GM12872 (cell line): ENCODE measurements at regions not wholly inside any gene's neighbourhood (a gene's known extent, or its start where the extent isn't known, plus 50 kb on each side); places are given as distances from the start of the nearest gene placed in this dataset.

ENCODE experiments used
- TF ChIP-seq, protein P1 (sequence below): IDR thresholded peaks from 3 replicates; pipeline ENCODE4 v1.5.1; 2011; ENCODE audit warnings: low read depth, mild to moderate bottlenecking, low read length, moderate library complexity; ENCODE audit not compliant: insufficient read depth

DNA sequence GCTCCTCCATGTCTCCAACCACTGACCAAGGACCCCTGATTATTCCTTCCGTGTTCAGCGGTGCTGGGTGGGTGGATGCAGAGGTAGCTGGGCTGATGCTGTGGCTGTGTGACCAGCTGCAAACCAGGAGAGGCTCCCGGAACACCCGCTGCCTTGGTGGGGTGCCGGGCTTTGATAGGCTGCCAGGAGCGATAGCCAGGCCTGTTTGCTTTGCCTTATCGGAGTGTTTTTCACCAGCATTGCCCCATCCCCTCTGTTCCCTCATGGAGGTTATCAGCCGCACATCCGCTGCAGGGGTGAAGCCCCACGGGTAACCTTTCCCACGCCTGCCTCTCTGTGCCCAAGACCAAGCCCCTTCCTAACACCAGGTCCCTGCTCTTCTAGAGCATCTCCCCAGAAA, 354.3 kb downstream of the C16orf95 start:
- TF ChIP-seq, protein P1, sequence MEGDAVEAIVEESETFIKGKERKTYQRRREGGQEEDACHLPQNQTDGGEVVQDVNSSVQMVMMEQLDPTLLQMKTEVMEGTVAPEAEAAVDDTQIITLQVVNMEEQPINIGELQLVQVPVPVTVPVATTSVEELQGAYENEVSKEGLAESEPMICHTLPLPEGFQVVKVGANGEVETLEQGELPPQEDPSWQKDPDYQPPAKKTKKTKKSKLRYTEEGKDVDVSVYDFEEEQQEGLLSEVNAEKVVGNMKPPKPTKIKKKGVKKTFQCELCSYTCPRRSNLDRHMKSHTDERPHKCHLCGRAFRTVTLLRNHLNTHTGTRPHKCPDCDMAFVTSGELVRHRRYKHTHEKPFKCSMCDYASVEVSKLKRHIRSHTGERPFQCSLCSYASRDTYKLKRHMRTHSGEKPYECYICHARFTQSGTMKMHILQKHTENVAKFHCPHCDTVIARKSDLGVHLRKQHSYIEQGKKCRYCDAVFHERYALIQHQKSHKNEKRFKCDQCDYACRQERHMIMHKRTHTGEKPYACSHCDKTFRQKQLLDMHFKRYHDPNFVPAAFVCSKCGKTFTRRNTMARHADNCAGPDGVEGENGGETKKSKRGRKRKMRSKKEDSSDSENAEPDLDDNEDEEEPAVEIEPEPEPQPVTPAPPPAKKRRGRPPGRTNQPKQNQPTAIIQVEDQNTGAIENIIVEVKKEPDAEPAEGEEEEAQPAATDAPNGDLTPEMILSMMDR: no peak

DNA sequence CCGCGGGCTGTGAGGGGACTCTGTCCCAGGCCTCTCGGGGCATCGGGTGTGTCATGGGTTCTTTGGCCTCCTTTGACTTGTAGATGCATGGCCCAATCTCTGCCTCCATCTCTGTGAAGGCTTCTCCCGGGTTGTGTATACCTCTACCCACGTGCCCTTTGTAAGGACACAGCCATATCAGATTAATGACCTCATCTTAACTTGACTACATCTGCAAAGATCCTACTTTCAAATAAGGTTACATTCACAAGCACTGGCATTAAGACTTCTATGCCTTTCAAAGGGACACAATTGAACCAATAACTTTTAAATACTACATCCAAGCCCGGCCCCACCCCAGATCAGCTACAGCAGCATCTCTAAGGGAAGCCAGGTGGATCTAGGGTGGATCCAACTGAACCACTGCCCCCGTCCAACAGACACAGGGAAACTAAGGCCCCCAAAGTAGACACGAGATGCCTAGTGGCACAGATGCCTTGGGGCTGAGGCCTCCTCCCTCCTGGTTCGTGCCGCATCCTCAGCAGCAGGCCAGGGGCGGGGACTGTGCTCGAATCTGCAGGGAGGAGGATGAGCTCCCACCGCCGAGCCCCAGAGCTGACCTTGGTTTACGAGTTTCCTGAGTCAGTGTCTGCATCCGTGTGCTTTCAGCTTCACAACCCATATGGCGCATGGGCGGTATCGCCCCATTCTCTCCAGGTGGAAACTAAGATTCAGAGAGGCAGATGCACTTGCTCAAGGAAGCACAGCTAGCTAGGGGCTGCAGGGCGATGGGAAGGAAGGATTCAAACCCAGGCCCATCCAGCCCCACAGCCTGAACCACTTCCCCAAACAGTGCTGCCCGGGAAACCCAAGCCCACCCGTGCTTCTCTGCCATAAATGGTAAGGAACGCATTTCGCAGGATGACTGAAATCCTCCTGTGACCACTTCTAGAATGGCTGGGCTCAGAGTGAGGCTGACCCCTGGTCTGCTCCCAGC, 353.3 kb downstream of the C16orf95 start:
- TF ChIP-seq, protein P1: no peak

DNA sequence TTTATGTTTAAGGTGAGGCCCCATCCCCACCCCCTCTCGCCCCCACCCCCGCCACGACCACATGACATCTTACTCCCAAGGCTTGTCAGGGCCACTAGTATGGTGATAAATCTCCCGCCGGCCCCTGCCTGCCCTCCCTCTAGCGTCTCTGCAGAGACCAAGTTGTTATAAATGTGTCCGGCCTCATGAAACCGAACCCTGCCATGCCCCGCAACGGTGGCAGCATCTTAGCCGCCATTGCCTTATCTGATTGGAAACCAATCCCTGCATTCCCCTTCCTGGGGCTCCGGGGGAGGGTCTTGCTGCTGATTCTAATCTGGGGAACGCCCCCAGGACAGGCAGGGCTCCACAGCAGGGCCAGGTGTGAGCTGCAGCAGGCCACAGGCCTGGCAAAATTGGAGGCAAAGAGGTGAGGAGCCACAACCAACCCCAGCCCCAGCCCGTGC, 352.4 kb downstream of the C16orf95 start:
- TF ChIP-seq, protein P1: no peak

DNA sequence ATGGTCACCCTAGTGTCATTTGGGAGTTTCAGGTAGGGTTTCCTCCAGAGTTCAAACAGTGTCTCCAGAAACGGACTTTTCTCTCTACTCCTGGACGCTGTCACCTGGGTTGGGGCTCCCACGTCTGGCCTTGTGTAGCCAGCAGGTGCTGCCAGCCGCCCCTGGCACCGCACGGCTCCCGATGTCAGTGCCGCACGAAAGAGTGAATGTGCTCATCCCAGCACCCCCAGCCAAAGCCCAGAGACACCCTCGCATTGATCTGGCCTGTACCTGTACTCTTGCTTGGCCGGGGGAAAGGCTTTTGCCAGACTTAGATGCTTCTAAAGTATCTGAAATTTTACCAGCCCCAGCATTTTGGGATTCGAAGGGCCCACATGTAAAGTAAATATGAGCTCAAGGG, 351.9 kb downstream of the C16orf95 start:
- TF ChIP-seq, protein P1: no peak

DNA sequence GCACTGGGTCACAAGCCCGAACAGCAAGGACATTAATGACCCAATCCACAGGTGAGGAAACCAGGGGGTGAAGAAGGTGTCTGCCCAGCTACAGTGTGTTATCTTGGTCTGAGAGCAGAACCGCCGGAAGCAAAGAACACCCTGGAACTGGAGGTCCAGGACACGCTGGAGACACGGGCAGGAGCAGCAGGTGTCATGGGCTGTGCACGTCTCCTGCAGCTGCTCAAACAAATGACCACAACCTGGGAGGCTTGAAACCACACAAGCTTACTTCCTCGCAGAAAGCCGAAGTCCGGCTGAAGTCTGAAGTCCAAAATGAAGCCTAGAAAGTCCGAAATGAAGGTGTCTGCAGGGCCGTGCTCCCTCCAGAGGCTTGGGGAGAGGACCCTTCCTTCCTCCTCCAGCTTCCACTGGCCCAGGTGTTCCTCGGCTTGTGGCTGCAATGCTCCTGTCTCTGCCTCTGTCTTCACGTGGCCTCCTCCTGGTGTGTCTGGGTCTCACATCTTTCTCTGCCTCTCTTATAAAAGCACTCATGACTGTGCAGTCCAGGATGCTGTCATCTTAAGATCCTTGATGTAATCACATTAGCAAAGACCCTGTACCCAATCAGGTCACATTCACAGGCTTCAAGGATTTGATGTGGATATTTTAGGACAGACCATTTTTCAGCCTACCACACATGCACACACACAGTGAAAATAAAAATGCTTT, 351.2 kb downstream of the C16orf95 start:
- TF ChIP-seq, protein P1: no peak

DNA sequence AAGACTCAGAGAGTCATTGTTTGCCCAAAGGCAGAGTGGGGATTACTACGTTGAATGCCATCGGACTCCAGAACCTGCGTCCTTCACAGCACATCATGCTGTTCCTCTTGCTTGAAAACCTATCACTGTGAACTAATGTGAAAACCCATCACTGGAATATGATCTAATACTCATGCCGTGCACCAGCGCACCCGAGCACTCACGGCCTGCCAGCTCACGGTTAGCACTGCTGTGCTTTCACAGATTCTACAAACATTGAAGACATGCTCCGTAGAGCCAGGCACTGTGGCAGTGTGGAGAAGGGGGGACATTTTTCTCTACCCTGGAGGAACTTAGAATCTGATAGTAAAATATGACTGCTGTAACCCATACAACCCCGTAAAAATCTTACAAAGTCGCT, 350.4 kb downstream of the C16orf95 start:
- TF ChIP-seq, protein P1: no peak

DNA sequence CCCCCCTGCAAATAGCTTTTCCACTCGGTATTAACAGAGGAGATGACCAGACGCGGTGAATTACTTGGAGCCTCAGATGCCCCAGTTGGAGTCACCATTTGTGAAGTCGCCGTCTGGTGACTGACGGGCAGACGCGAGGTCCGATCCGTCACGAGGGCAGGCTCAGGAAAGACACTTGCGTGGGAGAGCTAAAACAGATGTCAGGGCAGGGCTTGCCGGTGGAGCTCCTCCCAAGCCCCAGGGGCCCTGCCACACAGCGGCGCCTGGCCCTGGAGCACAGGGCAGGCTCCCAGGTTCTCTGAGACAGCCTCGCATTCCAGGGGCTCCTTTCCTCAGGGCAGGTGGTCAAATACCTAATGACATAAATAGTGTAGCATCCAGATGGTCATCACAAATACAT, 348.3 kb downstream of the C16orf95 start:
- TF ChIP-seq, protein P1: no peak
